C4-2B (cell line): ENCODE measurements at regions not wholly inside any gene's neighbourhood (a gene's known extent, or its start where the extent isn't known, plus 50 kb on each side); places are given as distances from the start of the nearest gene placed in this dataset.

Experiments
- CTCF ChIP-seq: fragments of 450-650 bp; conservative IDR thresholded peaks from 2 replicates; pipeline ENCODE4 v1.5.1; 2017; ENCODE audit warnings: mild to moderate bottlenecking
- ZFX ChIP-seq: fragments of 450-650 bp; IDR thresholded peaks from 2 replicates; pipeline ENCODE4 v1.6.1; 2017

- TF ChIP-seq CTCF (no peak), ZFX (no peak)
These were observed 269.4 kb upstream of the NRXN1 start for GRCh38 chr2:51301381-51301780.
